OCI-LY1 (cell line): ENCODE measurements at regions not wholly inside any gene's neighbourhood (a gene's known extent, or its start where the extent isn't known, plus 50 kb on each side); places are given as distances from the start of the nearest gene placed in this dataset.

Experiments used
- CTCF ChIP-seq: fragments of 200-600 bp; sonication (generic), shearing (Covaris generic); IDR thresholded peaks from 2 replicates; pipeline ENCODE4 v1.5.1; 2017; ENCODE audit warnings: mild to moderate bottlenecking, antibody characterized with exemption, low read length, moderate library complexity, mixed read lengths
- EZH2 ChIP-seq: fragments of 200-600 bp; sonication (generic), shearing (Covaris generic); IDR thresholded peaks from 2 replicates; pipeline ENCODE4 v1.8.0; 2017; ENCODE audit warnings: borderline replicate concordance, mixed run types, mild to moderate bottlenecking, antibody characterized with exemption, low read length, moderate library complexity, mixed read lengths

- TF ChIP-seq CTCF (no peak), EZH2 (no peak)
Measured at GRCh38 chr2:205857520-205858237, 175.4 kb downstream of the NRP2 start.
